HG02798 (cell line): ENCODE measurements at regions not wholly inside any gene's neighbourhood (a gene's known extent, or its start where the extent isn't known, plus 50 kb on each side); places are given as distances from the start of the nearest gene placed in this dataset.

Source experiments
- ATAC-seq: cut with Tn5 transposase; IDR thresholded peaks from one replicate; pipeline ENCODE4 v1.9.1; 2021; ENCODE audit warnings: mild to moderate bottlenecking; ENCODE audit not compliant: unreplicated experiment, poor library complexity

DNA sequence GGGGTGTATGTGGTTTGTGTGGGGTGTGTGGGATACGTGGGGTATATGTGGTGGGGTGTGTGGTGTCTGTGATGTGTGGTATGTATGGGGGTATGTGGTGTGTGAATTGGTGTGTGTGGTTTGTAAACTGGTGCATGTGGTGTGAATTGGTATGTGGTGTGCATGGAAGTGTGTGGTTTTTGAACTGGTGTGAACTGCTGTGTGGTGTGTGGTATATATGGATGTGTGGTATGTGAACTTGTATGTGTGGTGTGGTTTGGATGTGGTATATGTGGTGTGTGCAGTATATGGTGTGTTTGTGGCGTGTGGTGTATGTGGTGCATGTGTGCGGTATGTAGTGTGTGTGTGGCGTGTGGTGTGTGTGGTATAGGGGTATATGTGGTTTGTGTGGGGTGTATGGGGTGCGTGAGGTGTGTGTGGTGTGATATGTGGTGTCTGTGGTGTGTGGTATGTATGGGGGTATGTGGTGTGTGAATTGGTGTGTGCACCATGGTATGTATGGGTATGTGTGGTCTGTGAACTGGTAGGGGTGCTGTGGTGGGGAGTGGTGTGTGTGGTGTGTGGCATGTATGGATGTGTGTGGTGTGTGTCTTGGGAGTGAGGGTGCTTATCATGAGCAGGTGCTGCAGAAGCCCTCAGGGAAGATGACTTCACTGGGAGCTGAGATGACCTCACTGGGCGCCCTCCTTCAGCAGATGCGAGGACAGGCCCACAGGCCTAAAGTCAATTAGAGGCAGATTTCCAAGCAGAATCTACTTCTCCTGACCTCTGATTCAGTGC is 209.6 kb upstream of the TNP1 start:
- no peak for ATAC-seq

DNA sequence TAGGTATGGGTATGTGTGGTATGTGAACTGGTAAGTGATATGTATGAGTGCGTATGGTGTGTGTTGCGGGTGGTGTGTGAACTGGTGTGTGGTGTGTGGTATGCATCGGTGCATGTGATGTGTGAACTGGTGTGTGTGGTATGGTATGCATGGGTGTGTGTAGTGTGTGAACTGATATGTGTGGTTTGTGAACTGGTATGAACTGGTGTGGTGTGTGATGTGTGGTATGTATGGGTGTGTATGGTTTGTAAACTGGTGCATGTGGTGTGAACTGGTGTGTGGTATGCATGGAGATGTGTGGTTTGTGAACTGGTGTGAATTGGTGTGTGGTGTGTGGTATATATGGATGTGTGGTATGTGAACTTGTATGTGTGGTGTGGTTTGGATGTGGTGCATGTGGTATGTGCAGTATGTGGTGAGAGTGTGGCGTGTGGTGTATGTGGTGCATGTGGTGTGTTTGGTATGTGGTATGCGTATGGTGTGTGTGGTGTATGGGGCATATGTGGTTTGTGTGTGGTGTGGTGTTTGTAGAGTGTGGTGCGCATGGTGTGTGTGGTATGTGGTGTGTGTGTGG is 208.9 kb upstream of the TNP1 start:
- ATAC-seq = no peak

DNA sequence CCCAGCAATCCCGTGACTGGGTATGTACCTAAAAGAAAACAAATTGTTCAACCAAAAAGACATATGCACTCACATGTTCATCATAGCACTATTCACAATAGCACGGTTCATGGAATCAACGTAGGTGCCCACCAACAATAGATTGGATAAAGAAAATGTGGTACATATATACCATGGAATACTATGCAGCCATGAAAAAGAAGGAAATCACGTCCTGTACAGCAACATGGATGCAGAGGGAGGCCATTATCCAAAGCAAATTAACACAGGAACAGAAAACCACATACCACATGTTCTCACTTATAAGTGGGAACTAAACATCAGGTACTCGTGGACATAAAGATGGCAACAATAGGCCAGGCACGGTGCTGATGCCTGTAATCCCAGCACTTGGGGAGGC is 207.9 kb upstream of the TNP1 start:
- ATAC-seq = no peak

DNA sequence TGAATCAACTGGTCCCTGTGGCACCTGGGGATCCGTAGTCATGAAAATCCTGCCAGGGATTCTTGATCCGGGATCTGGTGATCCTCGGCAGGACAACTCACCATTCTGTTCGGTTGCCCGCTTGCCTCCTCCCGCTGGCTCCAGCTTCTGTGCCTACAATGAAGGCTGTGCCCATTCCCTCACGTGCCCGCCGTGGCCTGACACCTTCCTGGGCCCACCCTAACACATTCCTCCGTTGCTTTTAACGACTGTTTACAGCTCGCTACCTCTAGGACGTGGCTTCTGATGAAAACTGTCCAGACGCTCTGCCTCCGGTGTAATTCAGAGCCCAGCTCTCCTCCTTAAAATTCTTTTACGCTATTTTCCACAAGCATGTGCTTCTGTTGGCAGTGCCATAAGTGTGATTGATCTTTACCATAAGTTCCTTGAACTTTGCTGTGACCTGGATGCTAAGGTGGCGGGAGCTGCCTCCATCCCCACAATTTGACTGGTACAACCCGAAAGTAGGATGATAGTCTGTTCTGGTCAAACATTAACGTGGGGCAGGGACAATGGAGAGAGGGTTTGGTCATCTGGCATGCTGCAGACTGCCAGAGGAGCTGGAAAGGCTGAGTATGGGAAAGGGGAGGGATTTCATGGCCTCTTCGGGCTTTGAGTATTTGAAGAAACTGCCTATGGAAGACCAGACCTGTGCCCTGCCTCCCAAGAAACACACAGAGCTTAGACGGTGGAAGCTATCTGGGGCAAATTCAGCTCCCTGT is 206.8 kb upstream of the TNP1 start:
- ATAC-seq = no peak

DNA sequence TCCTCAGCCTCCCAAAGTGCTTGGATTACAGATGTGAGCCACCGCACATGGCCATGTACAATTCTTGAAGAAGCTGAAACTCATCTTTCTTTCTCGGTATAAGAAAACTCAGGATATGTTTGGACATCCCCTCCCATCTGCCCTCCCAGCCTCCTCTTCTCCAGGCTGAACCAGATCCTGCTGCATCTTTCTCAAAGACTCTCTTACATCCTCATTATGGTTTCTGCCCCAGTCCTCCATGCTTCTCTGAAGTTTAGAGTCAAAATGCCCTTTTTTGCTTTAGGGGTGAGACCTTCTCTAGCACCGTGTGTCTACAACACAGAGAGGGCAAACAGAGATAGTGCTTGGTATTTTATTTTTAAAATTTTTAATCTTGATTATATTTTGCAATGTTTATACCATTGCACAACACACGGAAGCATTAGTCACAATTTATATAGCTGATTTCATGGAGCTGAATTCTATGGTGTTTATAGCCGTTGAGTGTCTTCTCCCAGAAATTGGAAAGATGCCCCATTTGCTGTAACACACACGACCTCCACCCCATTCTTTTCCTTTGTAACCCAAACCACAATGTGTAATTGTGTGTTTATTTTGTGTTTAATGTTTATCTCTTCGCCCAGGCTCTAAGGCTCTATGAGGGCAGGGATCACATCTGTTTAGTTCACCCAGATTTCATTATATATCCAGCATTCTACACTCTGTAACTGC is 206.0 kb upstream of the TNP1 start:
- ATAC-seq = no peak

DNA sequence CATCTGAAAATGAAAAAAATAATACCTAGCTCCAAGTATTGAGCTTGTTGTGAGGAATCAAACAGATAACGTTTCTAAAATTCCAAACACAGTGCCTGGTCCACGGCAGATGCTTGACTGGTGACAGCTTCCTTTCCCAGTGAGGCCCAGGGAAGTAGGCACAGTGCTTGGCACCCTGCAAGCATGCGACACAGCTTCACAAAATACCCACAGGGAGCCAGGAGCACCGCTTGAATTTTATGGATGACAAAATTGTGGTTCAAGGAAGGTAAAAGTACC is 205.1 kb upstream of the TNP1 start:
- ATAC-seq = no peak

DNA sequence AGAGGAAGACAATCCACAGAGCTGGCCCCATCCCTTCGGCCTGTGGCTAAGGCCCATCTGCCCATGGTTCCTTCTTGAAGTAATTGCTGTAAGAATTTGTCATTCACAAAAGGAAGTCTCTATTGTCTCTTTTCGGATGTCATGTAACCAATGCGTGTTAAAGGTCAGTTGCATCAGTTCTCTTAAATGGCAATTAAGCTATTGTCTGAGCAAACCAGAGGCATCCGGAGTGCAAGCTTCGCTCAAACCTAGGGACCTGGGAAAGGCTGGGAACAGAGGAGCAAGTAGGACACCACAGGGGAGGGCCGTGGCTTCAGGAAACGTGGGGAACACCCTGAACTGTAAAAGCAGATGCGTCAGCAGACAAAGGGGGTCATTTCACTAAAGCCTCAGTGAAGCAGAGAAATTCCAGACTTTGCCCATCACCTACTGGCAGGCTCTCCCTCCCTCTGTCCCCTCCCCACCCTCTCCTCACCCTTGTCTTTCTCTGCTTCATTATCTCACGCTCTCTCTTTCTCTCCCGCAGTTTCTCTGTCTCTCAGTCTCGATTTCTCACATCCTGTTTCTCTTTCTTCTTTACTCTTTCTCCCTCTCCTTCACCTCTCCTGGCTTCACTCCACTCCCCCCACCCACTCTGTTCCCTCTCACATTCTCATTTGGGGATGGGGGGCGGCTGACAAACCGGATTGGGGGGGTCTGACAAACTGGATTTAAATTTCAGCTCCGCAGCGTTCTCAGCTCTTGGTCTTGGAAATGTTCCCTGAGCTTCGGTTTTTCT is 204.6 kb upstream of the TNP1 start:
- no peak for ATAC-seq

DNA sequence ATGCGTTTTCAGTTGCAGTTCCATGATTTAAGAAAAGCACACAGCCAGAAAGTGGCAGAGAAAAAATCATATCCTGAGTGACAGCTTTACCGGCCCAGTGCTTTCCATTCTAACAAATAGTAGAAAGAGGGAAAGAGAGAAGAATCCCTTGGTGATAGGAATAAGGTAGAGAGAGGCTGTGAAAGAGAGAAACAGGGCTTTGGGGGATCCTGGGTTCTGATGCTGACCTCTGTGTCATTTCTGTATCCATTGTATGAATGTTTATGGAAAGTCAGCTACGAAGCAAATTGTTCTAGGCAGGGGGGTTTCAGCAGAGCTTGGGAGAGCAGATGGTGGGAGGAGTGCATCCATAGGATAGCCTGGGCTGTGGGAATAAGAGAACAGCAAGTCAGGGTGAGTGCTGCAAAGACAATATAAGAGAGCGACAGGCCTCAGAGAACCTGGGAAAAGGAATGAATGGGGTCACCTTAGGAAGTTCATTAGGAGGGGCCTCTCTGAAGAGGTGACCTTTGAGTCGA is 203.4 kb upstream of the TNP1 start:
- ATAC-seq = no peak

DNA sequence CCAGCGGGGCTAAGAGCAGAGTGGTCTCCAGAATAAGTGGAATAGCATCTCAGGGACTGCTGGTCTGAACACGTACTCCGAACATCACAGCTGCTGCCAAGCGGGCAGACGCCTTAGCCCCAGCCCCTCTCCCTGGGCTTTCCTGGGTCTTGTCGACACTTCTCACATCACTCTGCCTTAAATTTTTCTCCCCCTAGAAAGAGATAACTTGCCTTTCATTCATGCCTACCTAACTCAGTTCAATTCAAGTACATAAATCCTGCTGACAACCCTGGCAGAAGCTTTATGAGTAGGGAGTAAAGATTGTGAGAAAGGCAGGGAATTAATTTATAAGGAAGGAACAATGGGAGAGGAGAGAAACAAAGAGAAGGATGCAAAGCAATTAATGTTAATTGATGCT is 202.9 kb upstream of the TNP1 start:
- ATAC-seq = no peak

DNA sequence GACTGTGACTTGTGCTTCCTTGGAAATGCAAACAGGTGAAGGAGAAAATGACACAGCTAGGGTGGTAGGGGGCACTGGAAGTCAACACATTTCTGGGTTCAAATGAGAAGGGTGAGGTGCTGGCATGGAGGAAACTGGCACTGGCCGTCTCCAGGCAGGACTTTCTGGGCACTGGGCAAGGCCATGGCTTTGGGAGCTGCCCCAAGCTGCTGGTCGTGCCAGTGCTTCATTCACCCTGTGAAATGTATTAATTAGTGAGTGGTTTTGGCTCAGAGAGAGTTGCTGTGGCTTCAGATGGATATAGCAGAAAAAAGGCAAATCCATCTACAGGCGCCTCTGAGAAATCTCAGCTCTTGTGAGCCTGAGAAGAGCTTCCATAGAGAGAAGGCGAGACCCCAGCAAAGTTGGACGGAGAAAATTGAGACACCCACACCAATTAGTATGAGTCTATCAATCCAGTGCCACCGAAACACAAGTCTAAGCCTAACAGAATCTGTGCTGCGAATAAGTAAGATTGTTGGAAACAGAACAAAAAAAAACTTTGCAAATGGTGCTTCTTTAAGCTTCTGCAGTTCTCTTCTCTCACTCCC is 202.1 kb upstream of the TNP1 start:
- ATAC-seq = no peak

DNA sequence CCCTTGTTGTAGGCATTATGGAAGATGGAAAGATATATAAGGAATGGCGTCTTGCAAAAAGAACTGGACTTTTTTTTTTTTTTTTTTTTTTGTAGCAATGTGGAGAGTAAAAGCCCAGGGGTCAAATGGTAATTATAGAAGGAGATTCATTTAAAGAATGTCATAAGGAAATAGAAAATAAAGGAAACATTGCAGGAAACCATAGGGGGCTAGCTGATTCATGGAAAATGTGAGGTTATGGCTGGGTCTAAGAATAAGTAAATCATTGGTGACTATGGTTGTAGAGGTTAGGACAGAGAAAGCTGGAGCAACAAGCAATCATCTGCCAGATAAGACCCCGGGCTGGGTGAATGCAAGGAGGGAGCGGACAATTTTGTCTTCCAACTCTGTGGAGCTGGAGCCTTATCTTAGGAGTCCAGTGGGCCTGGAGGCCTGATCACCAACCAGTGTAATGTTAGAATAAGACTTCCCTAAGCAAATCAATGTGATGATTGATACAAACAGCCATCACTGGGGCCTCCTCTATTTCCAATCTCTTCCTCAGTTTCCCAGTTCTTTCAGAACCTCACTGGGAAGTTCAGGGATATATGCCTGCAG is 201.2 kb upstream of the TNP1 start:
- ATAC-seq = no peak

DNA sequence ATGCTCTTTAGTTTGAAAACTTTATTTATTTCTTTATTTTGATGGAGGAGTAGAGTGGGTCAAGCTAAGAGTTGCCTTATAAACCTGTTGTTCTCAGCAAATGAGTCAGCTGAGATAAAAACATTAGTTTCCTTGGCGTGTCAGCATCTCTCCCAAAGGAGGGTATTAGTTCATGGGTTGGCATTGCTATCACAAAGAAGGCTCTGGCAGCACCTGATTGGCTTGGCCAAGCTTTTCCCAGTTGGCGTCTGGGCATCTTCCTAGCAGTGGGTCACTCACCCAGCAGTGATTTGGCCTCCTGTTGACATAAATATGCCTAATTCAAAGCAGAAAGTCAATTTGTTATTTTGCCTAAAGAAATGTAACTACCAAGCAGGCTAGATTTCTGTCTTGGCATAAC is 200.7 kb upstream of the TNP1 start:
- no peak for ATAC-seq

DNA sequence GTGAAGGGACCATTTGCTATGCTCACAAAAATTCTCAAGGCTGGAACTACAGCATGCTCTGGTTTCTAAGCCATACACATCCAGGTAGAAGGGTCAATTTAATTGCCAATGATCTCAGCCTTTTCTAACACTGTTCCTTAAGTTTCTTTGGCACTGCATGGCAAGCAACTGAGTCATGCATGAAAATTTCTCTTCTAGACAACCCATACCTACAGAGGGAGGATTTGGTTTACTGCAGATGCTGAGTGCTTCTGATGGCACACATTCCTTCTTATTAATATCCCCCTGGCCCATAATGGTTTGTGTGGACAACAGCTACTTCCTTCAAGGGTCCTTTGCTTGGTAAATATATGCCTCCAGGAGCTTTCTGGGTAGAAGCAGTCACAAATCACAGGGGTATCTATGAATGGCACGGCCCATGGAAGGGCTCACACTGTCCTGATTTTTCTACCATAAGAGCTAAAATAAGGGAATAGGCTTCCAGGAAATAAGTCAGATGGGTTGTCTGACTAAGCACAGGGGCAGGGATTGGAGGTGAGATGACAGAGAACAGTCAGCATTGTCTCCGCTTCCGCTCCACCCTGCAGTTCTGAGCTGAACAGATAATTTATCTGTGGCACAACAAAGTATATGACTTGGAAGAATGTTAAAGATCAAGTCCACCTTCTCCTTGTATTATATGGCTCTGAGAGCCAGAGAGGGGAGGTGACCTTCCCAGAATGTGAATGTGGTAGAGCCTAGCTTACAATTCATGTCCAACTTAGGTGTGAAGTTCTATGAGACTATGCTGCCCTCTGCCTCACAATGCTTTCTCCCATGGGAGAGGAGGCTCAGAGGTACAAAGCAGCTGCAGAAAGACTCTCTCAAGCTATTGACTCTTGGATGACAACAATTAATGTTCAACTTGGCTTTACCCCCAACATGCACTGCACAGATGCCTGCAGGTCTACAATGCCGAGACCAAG is 199.2 kb upstream of the TNP1 start:
- ATAC-seq = no peak

DNA sequence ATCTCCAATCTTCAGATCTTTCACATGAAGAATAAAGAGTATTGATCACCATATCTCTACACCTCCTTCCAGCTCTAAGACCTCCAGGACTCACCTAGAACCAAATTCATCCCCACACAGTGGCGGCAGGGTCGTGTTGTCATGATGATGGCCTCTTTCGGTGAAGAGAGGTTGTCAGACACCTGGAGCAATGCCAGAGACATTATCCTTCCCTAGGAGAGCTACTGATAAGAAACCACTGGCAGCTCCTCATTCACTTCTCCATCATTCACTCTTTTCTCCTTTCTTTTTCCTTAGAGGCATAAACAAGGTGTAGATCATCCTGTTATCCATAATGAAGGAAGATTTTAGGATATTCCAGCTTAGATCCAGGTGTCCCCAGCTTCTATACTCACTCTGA is 197.9 kb upstream of the TNP1 start:
- ATAC-seq = no peak

DNA sequence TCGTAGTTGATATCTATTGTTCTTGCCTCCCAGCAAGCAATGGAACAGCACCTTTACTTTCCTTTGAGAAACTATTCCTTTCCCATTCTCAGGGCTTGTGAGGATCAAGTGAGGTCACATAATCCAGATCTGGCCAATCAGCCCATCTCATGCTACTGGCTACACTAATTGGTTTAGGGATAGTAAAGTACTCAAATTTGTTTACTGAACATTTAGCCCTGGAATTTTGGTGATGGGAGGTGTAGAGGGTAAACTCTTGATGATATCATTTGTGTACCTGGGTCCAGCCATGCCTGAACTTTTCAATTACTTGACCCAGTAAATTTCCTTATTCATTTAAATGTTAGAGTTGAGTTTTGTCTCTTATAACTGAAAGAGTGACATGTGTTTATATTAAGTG is 195.8 kb upstream of the TNP1 start:
- ATAC-seq = no peak

DNA sequence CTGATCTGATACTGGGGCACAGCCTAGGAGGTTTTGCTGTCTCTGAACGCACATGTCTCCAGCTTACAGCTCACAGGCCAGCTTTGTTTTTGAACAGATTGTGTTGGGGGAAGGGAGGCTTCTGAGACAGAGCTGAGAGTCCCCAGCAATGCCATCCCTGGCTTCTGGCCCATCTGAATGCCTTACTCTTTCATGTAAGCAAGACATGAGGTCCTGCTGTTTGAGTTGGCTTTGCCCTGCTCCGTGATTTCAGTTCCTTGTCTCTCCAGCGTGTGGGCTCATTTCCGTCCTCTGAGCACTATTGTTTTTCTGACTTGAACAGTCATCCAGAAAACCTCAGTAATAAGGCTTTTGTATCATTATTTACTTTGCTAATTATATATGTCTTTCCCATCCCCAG is 194.9 kb upstream of the TNP1 start:
- ATAC-seq = no peak

DNA sequence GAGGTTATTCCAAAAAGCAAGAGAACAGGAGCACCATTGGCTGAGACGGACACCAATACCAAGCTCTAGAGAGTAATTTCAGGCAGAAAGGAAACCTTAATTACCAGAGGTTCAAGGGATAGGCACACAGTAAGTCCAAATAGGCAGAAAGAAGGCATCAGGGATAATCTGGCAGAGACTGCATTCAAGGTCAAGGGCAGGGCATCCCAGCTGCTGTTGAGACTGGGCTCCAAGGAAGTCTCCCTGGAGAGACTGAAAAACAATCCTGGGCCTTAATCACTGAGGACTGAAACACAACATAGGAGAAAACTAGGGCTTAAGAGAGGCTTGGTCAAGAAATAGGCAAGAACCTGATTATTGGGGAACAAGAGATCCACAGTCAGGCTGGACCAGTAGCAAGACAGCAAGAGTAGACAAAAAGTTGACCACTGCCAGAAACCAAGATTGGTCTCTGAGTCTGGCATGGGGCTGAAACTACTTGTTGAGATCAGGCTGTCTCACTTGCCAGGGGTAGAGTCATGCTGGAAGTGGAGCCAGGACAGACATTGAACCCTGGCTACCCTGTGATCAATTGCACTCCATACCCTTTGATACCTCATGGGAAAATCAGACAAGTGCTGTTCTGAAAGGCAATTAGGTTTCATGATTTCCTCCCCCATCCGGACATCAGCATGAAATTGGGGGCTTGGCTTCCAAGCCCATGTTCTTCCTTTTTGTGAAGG is 193.2 kb upstream of the TNP1 start:
- no peak for ATAC-seq

DNA sequence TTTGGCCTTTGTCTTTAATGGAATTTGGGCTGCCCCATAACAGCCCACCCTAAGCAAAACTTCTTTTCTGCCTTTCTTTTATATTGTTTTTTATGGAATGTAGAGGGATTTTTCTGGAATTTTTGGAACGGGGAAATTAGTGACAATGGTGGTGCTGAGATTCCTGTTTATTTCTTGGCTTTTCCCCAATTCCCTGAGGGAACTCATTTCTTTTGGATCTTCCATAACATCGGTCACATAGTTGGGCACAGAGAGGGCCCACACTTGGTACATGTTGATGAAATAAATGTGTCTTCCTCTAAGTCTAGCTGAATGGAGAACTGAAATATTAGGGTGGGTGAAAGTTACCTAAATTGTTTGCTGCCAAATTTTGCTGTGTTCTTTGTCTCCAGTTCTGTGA is 191.6 kb upstream of the TNP1 start:
- ATAC-seq = no peak
